HFF-Myc (cell line): ENCODE measurements at regions not wholly inside any gene's neighbourhood (a gene's known extent, or its start where the extent isn't known, plus 50 kb on each side); places are given as distances from the start of the nearest gene placed in this dataset.
"Not testable (repeated sequence)": the region's sequence is repeated elsewhere in the genome, so short reads cannot be mapped to it uniquely, and the experiment has no call there.

ENCODE experiments used
- DNase-seq: peaks from one replicate; pipeline ENCODE4 v3.0.0-alpha.2; 2011; ENCODE audit warnings: low read depth; ENCODE audit errors: extremely low read depth
- H3K4me3 ChIP-seq: replicated peaks from 2 replicates; pipeline ENCODE4 v1.5.1; 2011; ENCODE audit warnings: low read depth, mild to moderate bottlenecking, control low read depth, low read length
- TF ChIP-seq, protein P1 (sequence below): IDR thresholded peaks from 2 replicates; pipeline ENCODE4 v1.5.1; 2012; ENCODE audit warnings: mild to moderate bottlenecking, low read depth, low read length, control low read depth; ENCODE audit errors: missing control alignments

DNA sequence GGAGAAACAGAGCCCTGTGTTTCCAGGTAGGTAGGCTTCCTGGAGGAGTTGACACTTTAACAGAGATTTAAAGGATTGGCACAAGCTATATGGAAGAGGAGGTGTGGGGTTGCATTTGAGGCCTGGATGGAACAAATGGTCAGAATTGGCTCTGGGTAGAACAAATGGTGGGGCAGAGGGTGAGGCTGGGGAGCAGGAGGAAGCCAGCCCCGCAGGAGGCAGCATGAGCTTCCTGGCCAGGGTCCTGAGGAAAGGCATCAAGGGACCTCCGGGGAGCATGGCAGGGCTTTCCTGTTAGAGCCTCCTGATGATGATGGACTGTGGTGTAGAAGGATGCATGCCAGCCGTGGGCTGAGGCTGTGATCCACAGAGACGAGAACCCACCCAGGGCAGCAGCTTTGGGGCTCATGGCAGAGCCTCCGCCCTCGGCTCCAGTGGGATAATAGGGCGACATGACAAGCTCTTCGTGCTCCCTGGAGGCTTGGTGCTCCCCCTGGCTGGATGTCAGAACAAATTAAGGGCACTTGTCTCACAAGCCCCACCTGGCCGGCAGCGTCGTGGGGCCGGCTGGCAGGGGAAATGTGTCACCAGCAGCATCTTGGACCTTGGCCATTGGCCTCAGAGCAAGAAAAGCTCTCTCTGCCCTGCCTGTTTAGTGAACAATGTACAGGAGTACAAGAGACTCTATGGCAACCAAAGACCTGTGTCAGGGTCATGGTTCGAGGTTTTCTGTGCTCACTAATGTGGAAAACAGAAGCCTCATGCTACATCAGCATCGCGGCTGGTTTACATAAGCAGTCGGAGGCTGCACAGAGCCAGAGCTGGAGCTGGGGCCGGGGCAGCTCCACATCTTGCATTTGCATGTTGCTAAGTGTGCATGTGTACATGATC lies 153.5 kb downstream of the MYCN start:
- no peak for DNase-seq
- no peak overlapping the region for H3K4me3 ChIP-seq
- TF ChIP-seq, protein P1, sequence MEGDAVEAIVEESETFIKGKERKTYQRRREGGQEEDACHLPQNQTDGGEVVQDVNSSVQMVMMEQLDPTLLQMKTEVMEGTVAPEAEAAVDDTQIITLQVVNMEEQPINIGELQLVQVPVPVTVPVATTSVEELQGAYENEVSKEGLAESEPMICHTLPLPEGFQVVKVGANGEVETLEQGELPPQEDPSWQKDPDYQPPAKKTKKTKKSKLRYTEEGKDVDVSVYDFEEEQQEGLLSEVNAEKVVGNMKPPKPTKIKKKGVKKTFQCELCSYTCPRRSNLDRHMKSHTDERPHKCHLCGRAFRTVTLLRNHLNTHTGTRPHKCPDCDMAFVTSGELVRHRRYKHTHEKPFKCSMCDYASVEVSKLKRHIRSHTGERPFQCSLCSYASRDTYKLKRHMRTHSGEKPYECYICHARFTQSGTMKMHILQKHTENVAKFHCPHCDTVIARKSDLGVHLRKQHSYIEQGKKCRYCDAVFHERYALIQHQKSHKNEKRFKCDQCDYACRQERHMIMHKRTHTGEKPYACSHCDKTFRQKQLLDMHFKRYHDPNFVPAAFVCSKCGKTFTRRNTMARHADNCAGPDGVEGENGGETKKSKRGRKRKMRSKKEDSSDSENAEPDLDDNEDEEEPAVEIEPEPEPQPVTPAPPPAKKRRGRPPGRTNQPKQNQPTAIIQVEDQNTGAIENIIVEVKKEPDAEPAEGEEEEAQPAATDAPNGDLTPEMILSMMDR = no peak

DNA sequence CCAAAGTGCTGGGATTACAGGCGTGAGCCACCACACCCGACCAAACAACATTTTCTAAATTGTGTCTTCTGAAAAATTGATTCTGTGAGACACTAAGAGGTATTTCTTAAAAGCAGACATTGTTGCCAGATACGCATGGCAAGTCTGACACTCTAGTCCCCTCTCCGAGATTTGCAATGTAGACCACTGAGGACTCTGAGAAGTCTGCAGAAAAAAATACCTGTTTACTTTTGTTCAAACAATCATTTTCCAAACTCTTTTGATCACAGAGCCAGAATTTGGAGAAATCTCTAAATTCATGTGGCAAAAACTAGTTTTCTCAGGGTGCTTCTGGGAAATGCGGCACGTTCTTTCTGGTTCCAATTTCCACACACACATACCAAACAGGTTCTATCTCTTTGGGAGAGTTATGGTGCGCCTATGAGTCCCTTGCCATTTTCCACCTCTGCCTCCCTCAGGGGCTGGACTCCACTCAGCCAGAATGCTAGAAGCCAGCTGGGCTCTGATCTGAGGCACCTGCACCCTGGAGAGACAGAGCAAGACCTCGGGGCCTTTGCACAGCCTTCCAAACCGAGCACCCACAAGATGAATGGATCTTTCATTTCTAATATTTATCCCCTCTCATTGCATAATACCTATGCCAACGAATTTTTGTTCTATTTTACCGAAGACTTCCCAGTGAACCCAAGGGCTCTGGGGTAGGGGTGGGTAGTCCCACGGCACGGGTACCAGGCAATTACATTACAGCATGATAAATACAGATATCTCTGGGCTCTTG lies 152.7 kb downstream of the MYCN start:
- DNase-seq = no peak

DNA sequence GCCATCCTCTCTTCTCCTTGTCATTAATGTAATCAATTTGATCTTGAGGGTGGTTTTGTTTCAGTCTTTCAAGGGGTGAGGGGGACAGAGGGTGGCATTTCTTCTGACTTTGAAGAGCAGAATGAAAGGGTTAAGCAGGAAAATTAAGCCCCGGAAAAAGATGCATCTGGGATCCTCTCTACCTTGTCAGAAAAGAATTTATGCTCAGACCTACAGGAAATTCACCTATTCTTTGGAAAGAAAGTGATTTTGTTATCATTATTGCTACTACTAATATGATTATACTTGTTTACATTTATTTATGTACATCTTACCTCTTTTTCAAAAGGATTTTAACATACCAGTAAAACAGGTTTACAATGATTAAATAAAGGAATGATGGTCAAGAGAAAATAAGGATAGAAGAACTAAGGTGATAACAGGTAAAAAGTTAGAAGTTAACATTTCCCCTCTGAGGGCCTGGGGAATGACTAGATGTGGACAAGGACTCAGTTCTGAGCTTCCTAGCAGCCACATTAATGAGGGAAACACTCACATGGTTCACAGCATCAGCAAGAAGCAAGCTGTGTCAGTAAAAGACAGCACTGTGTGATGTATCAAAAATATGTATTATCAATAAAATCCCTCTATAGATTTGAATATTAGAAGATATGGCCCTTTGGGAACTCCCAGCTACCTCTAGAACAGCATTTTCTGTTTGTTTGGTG lies 151.4 kb downstream of the MYCN start:
- TF ChIP-seq, protein P1 = no peak
- no peak overlapping the region for H3K4me3 ChIP-seq
- no peak for DNase-seq

More for the DNA sequence above, 152.7 kb downstream of the MYCN start:
- TF ChIP-seq, protein P1 = no peak
- H3K4me3 ChIP-seq = no peak overlapping the region

DNA sequence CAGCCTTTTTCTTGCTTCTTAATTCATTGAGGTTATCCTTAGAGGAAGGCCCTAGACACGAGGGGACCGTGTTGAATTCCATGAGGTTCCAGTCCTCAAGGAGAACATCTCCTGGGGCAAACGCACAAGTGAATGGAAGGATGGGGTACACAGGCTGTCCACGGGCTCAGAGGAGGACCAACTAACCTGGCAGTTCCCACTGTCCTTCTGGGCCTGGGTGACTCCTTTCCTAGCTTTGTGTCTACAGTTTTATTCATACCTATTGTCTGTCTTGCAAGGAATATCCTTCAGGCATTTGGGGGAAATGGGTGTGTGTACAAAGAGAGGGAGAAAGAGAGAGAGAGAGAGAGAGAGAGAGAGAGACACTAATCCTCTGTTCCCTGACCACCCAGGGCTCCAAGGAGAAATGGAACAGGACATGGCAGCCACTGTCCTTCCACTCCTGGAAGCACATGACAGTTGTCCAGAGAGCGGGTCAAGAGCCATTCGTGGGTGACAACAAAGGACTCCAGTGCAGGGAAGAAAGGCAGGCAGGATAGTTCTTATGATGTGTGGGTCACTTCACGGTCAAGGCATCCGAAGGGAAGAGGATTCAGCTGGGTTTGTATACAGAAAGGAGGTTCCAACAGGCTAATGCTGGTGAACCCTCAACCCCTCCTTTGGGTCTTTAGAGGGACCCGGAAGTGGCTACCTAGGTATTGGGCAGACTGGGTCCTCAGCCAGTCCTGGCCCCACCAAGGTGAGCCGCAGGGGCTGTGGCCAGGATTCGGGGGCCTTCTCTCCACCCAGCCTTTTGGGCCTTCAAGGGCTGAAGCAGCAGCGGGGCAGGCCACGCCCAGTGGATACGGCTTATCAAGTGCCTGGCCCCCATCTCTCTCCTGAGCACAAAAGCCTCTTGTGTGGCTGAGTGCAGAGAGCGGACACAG lies 150.6 kb downstream of the MYCN start:
- DNase-seq = no peak
- TF ChIP-seq, protein P1 = no peak
- no peak overlapping the region for H3K4me3 ChIP-seq

DNA sequence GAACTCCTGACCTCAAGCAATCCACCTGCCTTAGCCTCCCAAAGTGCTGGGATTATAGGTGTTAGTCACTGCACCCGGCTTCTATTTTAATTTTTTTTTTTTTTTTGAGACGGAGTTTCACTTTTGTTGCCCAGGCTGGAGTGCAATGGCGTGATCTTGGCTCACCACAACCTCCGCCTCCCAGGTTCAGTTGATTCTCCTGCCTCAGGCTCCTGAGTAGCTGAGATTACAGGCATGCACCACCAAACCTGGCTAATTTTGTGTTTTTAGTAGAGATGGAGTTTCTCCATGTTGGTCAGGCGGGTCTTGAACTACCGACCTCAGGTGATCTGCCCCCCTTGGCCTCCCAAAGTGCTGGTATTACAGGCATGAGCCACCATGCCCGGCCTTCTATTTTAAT lies 149.1 kb downstream of the MYCN start:
- DNase-seq, H3K4me3 ChIP-seq: not testable (repeated sequence)

DNA sequence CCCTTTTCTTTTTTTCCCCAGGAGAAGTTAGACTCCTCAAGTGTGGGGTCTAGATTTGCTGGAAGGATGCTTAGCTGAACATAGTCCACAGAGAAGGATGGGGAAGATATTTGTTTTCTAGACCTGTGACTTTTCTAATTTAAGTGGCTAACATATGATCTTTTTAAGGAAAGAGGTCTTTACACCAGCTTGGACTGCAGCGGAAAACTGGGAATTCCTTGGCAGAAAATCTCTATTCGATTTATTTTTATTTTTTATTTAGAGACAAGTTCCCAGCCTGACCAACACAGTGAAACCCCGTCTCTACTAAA lies 148.4 kb downstream of the MYCN start:
- H3K4me3 ChIP-seq = no peak overlapping the region
- no peak for DNase-seq
- TF ChIP-seq, protein P1 = no peak
